Ishikawa (cell line): ENCODE measurements at regions not wholly inside any gene's neighbourhood (a gene's known extent, or its start where the extent isn't known, plus 50 kb on each side); places are given as distances from the start of the nearest gene placed in this dataset.

Source experiments
- CEBPB ChIP-seq: IDR thresholded peaks from 2 replicates; pipeline ENCODE4 v1.6.1; 2012
- CREB1 ChIP-seq: IDR thresholded peaks from 2 replicates; pipeline ENCODE4 v1.6.1; 2012; ENCODE audit warnings: low read depth
- EGR1 ChIP-seq: IDR thresholded peaks from 2 replicates; pipeline ENCODE4 v1.6.1; 2012
- EP300 ChIP-seq: IDR thresholded peaks from 2 replicates; pipeline ENCODE4 v1.6.1; 2012; ENCODE audit warnings: borderline replicate concordance
- FOXM1 ChIP-seq: IDR thresholded peaks from 2 replicates; pipeline ENCODE4 v1.6.1; 2012; ENCODE audit warnings: low read depth, borderline replicate concordance
- RAD21 ChIP-seq: IDR thresholded peaks from 2 replicates; pipeline ENCODE4 v1.6.1; 2012; ENCODE audit warnings: low read depth
- TCF12 ChIP-seq: IDR thresholded peaks from 2 replicates; pipeline ENCODE4 v1.6.1; 2012; ENCODE audit warnings: low read depth
- TF ChIP-seq, protein P1 (sequence below): IDR thresholded peaks from 2 replicates; pipeline ENCODE4 v1.6.1; 2012; ENCODE audit warnings: low read depth, mild to moderate bottlenecking
- TF ChIP-seq, protein P2 (sequence below): IDR thresholded peaks from 2 replicates; pipeline ENCODE4 v1.6.1; 2012
- TF ChIP-seq, protein P3 (sequence below): IDR thresholded peaks from 2 replicates; pipeline ENCODE4 v1.6.1; 2012

DNA sequence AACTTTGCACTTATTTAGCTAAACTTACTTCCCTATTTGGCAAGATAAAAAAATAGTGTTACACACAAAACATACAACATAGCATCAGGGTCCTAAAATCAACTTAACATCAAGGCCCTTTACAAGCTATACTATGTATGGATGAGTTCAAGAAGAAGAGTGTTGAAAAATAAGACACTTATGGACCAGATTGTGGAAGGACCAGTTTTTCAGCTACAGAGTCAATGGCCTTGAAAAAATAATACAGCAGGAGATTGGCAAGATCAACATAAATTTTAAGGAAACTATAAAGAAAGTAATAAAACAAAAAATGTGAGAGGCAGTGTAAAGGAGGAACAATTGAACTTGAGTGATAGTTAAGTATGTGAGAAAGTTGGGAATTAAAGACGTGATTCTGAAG, 66.3 kb upstream of the BBX start:
- TF ChIP-seq EP300, result no peak
- no peak for TF ChIP-seq CREB1
- TF ChIP-seq RAD21, result no peak
- no peak for TF ChIP-seq TCF12
- TF ChIP-seq, protein P1, sequence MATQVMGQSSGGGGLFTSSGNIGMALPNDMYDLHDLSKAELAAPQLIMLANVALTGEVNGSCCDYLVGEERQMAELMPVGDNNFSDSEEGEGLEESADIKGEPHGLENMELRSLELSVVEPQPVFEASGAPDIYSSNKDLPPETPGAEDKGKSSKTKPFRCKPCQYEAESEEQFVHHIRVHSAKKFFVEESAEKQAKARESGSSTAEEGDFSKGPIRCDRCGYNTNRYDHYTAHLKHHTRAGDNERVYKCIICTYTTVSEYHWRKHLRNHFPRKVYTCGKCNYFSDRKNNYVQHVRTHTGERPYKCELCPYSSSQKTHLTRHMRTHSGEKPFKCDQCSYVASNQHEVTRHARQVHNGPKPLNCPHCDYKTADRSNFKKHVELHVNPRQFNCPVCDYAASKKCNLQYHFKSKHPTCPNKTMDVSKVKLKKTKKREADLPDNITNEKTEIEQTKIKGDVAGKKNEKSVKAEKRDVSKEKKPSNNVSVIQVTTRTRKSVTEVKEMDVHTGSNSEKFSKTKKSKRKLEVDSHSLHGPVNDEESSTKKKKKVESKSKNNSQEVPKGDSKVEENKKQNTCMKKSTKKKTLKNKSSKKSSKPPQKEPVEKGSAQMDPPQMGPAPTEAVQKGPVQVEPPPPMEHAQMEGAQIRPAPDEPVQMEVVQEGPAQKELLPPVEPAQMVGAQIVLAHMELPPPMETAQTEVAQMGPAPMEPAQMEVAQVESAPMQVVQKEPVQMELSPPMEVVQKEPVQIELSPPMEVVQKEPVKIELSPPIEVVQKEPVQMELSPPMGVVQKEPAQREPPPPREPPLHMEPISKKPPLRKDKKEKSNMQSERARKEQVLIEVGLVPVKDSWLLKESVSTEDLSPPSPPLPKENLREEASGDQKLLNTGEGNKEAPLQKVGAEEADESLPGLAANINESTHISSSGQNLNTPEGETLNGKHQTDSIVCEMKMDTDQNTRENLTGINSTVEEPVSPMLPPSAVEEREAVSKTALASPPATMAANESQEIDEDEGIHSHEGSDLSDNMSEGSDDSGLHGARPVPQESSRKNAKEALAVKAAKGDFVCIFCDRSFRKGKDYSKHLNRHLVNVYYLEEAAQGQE, result no peak
- TF ChIP-seq, protein P2, sequence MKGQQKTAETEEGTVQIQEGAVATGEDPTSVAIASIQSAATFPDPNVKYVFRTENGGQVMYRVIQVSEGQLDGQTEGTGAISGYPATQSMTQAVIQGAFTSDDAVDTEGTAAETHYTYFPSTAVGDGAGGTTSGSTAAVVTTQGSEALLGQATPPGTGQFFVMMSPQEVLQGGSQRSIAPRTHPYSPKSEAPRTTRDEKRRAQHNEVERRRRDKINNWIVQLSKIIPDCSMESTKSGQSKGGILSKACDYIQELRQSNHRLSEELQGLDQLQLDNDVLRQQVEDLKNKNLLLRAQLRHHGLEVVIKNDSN, result no peak
- TF ChIP-seq EGR1, result no peak
- TF ChIP-seq, protein P3, sequence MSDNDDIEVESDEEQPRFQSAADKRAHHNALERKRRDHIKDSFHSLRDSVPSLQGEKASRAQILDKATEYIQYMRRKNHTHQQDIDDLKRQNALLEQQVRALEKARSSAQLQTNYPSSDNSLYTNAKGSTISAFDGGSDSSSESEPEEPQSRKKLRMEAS, result no peak
- TF ChIP-seq FOXM1, result no peak
- no peak for TF ChIP-seq CEBPB
